HCT116 (cell line): ENCODE measurements at regions not wholly inside any gene's neighbourhood (a gene's known extent, or its start where the extent isn't known, plus 50 kb on each side); places are given as distances from the start of the nearest gene placed in this dataset.

Source experiments
- ATAC-seq: fragments of 200-7000 bp; cut with Tn5 transposase; 2 replicates; pipeline ENCODE4 v1.9.1; 2020; ENCODE audit warnings: mild to moderate bottlenecking, moderate library complexity
- BruUV-seq: library from RNA; stranded (reverse); fragments of 400-500 nt; replicated peaks from 2 replicates; lab custom pipeline; 2021; lab: Mats Ljungman, UMichigan
- CTCF ChIA-PET: fragments of 300-600 bp; sonication (Branson Sonifier 250); formaldehyde crosslinking; loops from one replicate; lab custom pipeline; 2021; ENCODE audit warnings: antibody characterized with exemption; lab: Charles Lee
- POLR2A ChIA-PET: fragments of 300-600, 350-600 bp; sonication (Branson Sonifier 250); formaldehyde crosslinking; loops from one replicate; lab custom pipeline; 2021; ENCODE audit warnings: antibody characterized with exemption; lab: Charles Lee
- RAD21 ChIA-PET, 2 experiments: fragments of 300-600 bp; sonication (Branson Sonifier 250); formaldehyde crosslinking; loops; one replicate each; lab custom pipeline; 2023; ENCODE audit warnings: low total read pairs in 2 of 2; ENCODE audit not compliant: uncharacterized antibody in 2 of 2, unreplicated experiment in 2 of 2, low non-redundant PET in 1 of 2; lab: Charles Lee
- DNase-seq: peaks from one replicate; pipeline ENCODE4 v3.0.0-alpha.2; 2010; ENCODE audit warnings: low read depth, low spot score
- H2AFZ ChIP-seq: fragments of 200-600 bp; shearing (Covaris generic), sonication (generic); 2 replicates; pipeline ENCODE4 v1.6.1; 2017; ENCODE audit warnings: low read depth, mixed run types, mixed read lengths, antibody characterized with exemption, low read length; ENCODE audit not compliant: poor library complexity, severe bottlenecking
- H3K27ac ChIP-seq: 2 replicates; pipeline ENCODE4 v1.5.1; 2012; ENCODE audit warnings: low read depth, low read length
- H3K27me3 ChIP-seq: fragments of 200-600 bp; sonication (generic); 2 replicates; pipeline ENCODE4 v1.6.1; 2016; ENCODE audit warnings: mixed run types, low read length, mixed read lengths; ENCODE audit not compliant: insufficient read depth
- H3K36me3 ChIP-seq, 2 experiments: fragments of 200-500 bp in 1 of 2; fragments of 200-600 bp in 1 of 2; sonication (Bioruptor generic) in 1 of 2; sonication (generic) in 1 of 2; 2 replicates each; pipeline versions ENCODE4 v1.5.1 to v1.6.1; 2014 to 2016; ENCODE audit warnings: low read length in 2 of 2, inconsistent platforms in 1 of 2, mixed read lengths in 1 of 2, mixed run types in 1 of 2; ENCODE audit not compliant: insufficient read depth in 2 of 2, control insufficient read depth in 1 of 2
- H3K4me1 ChIP-seq, 2 experiments: fragments of 200-600 bp in 1 of 2; sonication (generic) in 1 of 2; 2 replicates each; pipeline versions ENCODE4 v1.5.1 to v1.6.1; 2012 to 2017; ENCODE audit warnings: low read length in 2 of 2, inconsistent platforms in 1 of 2, mild to moderate bottlenecking in 1 of 2, mixed read lengths in 1 of 2, mixed run types in 1 of 2, moderate library complexity in 1 of 2; ENCODE audit not compliant: insufficient read depth in 2 of 2, control insufficient read depth in 1 of 2
- H3K4me2 ChIP-seq: fragments of 200-600 bp; sonication (generic); 2 replicates; pipeline ENCODE4 v1.6.1; 2017; ENCODE audit warnings: mixed run types, low read length, mixed read lengths
- H3K4me3 ChIP-seq, 2 experiments: fragments of 200-600 bp in 1 of 2; sonication (generic) in 1 of 2; replicated peaks in 1 of 2; 2 replicates each; pipeline ENCODE4 v1.5.1; 2011 to 2016; ENCODE audit warnings: low read length in 2 of 2, control low read depth in 1 of 2, low read depth in 1 of 2, mild to moderate bottlenecking in 1 of 2, mixed read lengths in 1 of 2, mixed run types in 1 of 2
- H3K79me2 ChIP-seq: fragments of 200-600 bp; sonication (generic); 2 replicates; pipeline ENCODE4 v1.6.1; 2017; ENCODE audit warnings: mild to moderate bottlenecking, mixed run types, low read length, moderate library complexity, mixed read lengths; ENCODE audit not compliant: insufficient read depth
- H3K9ac ChIP-seq: fragments of 200-600 bp; sonication (generic); 2 replicates; pipeline ENCODE4 v1.6.1; 2016; ENCODE audit warnings: low read length, mixed read lengths
- H3K9me2 ChIP-seq: fragments of 200-600 bp; sonication (generic), shearing (Covaris generic); 2 replicates; pipeline ENCODE4 v1.6.1; 2017; ENCODE audit warnings: mixed run types, mild to moderate bottlenecking, moderate library complexity; ENCODE audit not compliant: insufficient read depth
- H3K9me3 ChIP-seq, 2 experiments: fragments of 200-500 bp in 1 of 2; fragments of 200-600 bp in 1 of 2; sonication (Bioruptor generic) in 1 of 2; sonication (generic) in 1 of 2; 2 replicates each; pipeline ENCODE4 v1.6.1; 2014 to 2017; ENCODE audit warnings: low read length in 2 of 2, mixed read lengths in 2 of 2, inconsistent platforms in 1 of 2, low read depth in 1 of 2, mild to moderate bottlenecking in 1 of 2, mixed run types in 1 of 2, moderate library complexity in 1 of 2; ENCODE audit not compliant: control insufficient read depth in 1 of 2, insufficient read depth in 1 of 2
- H4K20me1 ChIP-seq: fragments of 200-600 bp; sonication (generic), shearing (Covaris generic); 2 replicates; pipeline ENCODE4 v1.6.1; 2017; ENCODE audit warnings: mixed run types, mild to moderate bottlenecking, moderate library complexity; ENCODE audit not compliant: insufficient read depth
- CBX3 ChIP-seq: IDR thresholded peaks from 2 replicates; pipeline ENCODE4 v1.6.1; 2012; ENCODE audit warnings: low read depth
- CTCF ChIP-seq, 3 experiments: fragments of 200-600 bp in 1 of 3; sonication (generic) in 1 of 3; IDR thresholded peaks in 2 of 3; conservative IDR thresholded peaks in 1 of 3; 2 replicates each; pipeline ENCODE4 v1.5.1; 2012 to 2017; ENCODE audit warnings: low read depth in 2 of 3, low read length in 2 of 3, antibody characterized with exemption in 1 of 3, borderline replicate concordance in 1 of 3, control low read depth in 1 of 3, mild to moderate bottlenecking in 1 of 3, mixed read lengths in 1 of 3, mixed run types in 1 of 3, moderate library complexity in 1 of 3; ENCODE audit not compliant: insufficient read depth in 1 of 3
- ELF1 ChIP-seq: IDR thresholded peaks from 2 replicates; pipeline ENCODE4 v1.6.1; 2012; ENCODE audit warnings: low read depth, borderline replicate concordance
- EZH2 ChIP-seq: fragments of 200-600 bp; sonication (generic); IDR thresholded peaks from 2 replicates; pipeline ENCODE4 v1.6.1; 2017; ENCODE audit warnings: antibody characterized with exemption, mixed run types
- FOSL1 ChIP-seq: IDR thresholded peaks from 2 replicates; pipeline ENCODE4 v1.6.1; 2012; ENCODE audit warnings: low read depth
- JUND ChIP-seq: IDR thresholded peaks from 2 replicates; pipeline ENCODE4 v1.6.1; 2012
- MAX ChIP-seq: IDR thresholded peaks from 2 replicates; pipeline ENCODE4 v1.6.1; 2012
- POLR2AphosphoS5 ChIP-seq: IDR thresholded peaks from 2 replicates; pipeline ENCODE4 v1.6.1; 2011; ENCODE audit warnings: mild to moderate bottlenecking, low read depth, low read length, moderate library complexity
- SIN3A ChIP-seq: IDR thresholded peaks from 2 replicates; pipeline ENCODE4 v1.6.1; 2012; ENCODE audit warnings: low read depth
- SP1 ChIP-seq: IDR thresholded peaks from 2 replicates; pipeline ENCODE4 v1.6.1; 2012; ENCODE audit warnings: low read depth
- TCF7L2 ChIP-seq: IDR thresholded peaks from 2 replicates; pipeline ENCODE4 v1.7.0; 2011; ENCODE audit warnings: borderline replicate concordance, inconsistent platforms; ENCODE audit not compliant: insufficient read depth, insufficient read length; ENCODE audit errors: extremely low read depth
- YY1 ChIP-seq: IDR thresholded peaks from 2 replicates; pipeline ENCODE4 v1.6.1; 2011; ENCODE audit warnings: low read length, low read depth, moderate library complexity, mild to moderate bottlenecking; ENCODE audit not compliant: insufficient replicate concordance; ENCODE audit errors: extremely low read depth
- ZFX ChIP-seq: fragments of 450-650 bp; IDR thresholded peaks from 2 replicates; pipeline ENCODE4 v1.6.1; 2017
- ZNF274 ChIP-seq: fragments of 200-500 bp; sonication (Bioruptor generic); IDR thresholded peaks from 2 replicates; pipeline ENCODE4 v1.6.1; 2014; ENCODE audit warnings: mild to moderate bottlenecking, low read depth, low read length, inconsistent platforms
- intact Hi-C: fragments of 100-400 bp; cut with micrococcal nuclease; formaldehyde crosslinking; loops from 2 replicates; pipeline ENCODE4 v1.10.0; 2022

GRCh38 chr21:25409978-25410377, 197.3 kb downstream of the MRPL39 start (continued):
- TF ChIP-seq TCF7L2 (no peak), FOSL1 (no peak), MAX (no peak), EZH2 (no peak), CBX3 (no peak), ZFX (no peak), SP1 (no peak)

- peaks cover 0 to 5% of the 10 kb centered on the region in 2 experiments; a peak in 1 of 4 replicates for H3K9me3 ChIP-seq
- ChIA-PET RAD21 (no interaction called here), CTCF (no interaction called here), POLR2A (no interaction called here)
- H3K9me2 ChIP-seq = no peaks in the 10 kb centered on the region
- no peak overlapping the region for H3K4me3 ChIP-seq
- H3K27ac ChIP-seq = no peak overlapping the region
- DNase-seq (no peak), ATAC-seq (no peak)
- no peak overlapping the region for H2AFZ ChIP-seq
- no peak for TF ChIP-seq JUND
- BruUV-seq = no TSS peak
- no peaks in the 10 kb centered on the region for H4K20me1 ChIP-seq
- no peaks in the 10 kb centered on the region for H3K79me2 ChIP-seq
- no peaks in the 10 kb centered on the region for H3K36me3 ChIP-seq
- no peaks in the 10 kb centered on the region for H3K4me1 ChIP-seq
- no peak overlapping the region for H3K9ac ChIP-seq
- H3K27me3 ChIP-seq = no peaks in the 10 kb centered on the region
- intact Hi-C loops = no loop called here
- no peak overlapping the region for H3K4me2 ChIP-seq
Measured at GRCh38 chr21:25408666-25409065, 198.6 kb downstream of the MRPL39 start.

- Histone ChIP-seq H4K20me1 (no peaks in the 10 kb centered on the region), H3K36me3 (no peaks in the 10 kb centered on the region), H3K9me3 (peaks cover 0 to 5% of the 10 kb centered on the region in 2 experiments; a peak in 1 of 4 replicates), H3K4me3 (no peak overlapping the region), H3K9me2 (no peaks in the 10 kb centered on the region), H3K27me3 (no peaks in the 10 kb centered on the region), H3K27ac (no peak overlapping the region), H3K4me1 (no peaks in the 10 kb centered on the region), H3K79me2 (no peaks in the 10 kb centered on the region), H2AFZ (no peak overlapping the region), H3K4me2 (no peak overlapping the region), H3K9ac (no peak overlapping the region)
- ATAC-seq (no peak), DNase-seq (no peak)
- BruUV-seq = no TSS peak
- intact Hi-C loops = no loop called here
- ChIA-PET POLR2A (no interaction called here), CTCF (no interaction called here), RAD21 (no interaction called here)
- TF ChIP-seq CTCF (IDR thresholded peaks at IDR 0.05 in 2 of 3, conservative IDR thresholded peaks at IDR 0.05 in 1 of 3; ENCODE audit: borderline replicate concordance in 1 of 3, insufficient read depth in 1 of 3, low read depth in 2 of 3, low read length in 2 of 3) = no peak
- no peak for TF ChIP-seq EZH2
- no peak for TF ChIP-seq ELF1
- no peak for TF ChIP-seq MAX
- no peak for TF ChIP-seq YY1
- no peak for TF ChIP-seq POLR2AphosphoS5
- no peak for TF ChIP-seq SIN3A
- TF ChIP-seq CBX3 = no peak
- no peak for TF ChIP-seq ZNF274
Measured at GRCh38 chr21:25406887-25407579, 200.2 kb downstream of the MRPL39 start.
